ENCODE measurements at regions not wholly inside any gene's neighbourhood (a gene's known extent, or its start where the extent isn't known, plus 50 kb on each side); places are given as distances from the start of the nearest gene placed in this dataset.

DNA sequence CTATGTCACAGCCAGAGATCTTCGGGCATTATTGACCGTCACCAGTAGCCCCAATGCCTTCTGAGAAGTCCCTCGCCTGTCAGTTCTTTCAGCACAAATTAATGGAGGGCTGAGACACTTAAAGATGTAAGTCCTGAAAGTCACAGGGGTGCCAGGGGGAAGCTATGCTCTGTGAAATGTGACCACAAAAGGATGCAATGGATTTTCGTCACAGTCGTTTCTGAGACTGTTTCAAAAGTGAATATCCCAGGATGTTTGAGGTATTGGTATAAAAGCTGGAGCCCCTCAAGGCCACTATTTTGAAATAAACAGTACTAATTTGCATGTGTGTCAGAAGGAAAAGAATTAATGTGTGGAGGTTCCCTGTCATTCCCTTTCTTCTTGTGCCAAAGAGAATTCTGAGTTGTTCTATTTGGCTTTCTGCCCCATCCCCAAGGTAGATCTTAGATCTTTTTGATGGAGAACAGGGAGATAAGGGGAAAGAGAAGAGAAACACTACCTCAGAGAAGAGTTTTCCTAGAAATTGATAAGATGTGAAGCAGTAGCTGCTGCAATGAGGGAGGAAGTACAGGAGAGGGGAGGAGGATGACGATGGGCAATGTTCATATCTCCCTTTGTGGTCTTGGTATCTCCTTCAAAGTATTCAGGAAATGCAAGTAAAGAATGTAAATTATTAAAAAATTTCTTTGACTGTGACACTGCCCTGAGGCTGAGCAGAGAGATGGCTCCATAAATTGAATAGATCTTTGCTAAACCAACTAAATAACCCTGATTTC lies 101.8 kb upstream of the NAP1L1 start:
- Histone ChIP-seq H3K27me3 (replicated peaks; ENCODE audit: control insufficient read depth, insufficient read depth, low read length) (no peaks in the 10 kb centered on the region), H3K36me3 (ENCODE audit: control insufficient read depth, insufficient read depth, low read length) (no peaks in the 10 kb centered on the region), H3K4me3 (replicated peaks; ENCODE audit: low read depth, low read length) (no peak overlapping the region)
- TF ChIP-seq, protein P1, sequence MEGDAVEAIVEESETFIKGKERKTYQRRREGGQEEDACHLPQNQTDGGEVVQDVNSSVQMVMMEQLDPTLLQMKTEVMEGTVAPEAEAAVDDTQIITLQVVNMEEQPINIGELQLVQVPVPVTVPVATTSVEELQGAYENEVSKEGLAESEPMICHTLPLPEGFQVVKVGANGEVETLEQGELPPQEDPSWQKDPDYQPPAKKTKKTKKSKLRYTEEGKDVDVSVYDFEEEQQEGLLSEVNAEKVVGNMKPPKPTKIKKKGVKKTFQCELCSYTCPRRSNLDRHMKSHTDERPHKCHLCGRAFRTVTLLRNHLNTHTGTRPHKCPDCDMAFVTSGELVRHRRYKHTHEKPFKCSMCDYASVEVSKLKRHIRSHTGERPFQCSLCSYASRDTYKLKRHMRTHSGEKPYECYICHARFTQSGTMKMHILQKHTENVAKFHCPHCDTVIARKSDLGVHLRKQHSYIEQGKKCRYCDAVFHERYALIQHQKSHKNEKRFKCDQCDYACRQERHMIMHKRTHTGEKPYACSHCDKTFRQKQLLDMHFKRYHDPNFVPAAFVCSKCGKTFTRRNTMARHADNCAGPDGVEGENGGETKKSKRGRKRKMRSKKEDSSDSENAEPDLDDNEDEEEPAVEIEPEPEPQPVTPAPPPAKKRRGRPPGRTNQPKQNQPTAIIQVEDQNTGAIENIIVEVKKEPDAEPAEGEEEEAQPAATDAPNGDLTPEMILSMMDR (IDR thresholded peaks at IDR 0.05; ENCODE audit: insufficient read depth, low read length, poor library complexity, severe bottlenecking), result no peak
- DNase-seq (ENCODE audit: extremely low read depth, insufficient read length), result no peak

GRCh38 chr12:76183459-76184186 lies 99.1 kb upstream of the NAP1L1 start:
- H3K36me3 ChIP-seq (ENCODE audit: control insufficient read depth, insufficient read depth, low read length), result no peaks in the 10 kb centered on the region
- peak; percentile 60 for DNase-seq (ENCODE audit: extremely low read depth, insufficient read length)
- TF ChIP-seq, protein P1 (IDR thresholded peaks at IDR 0.05; ENCODE audit: insufficient read depth, low read length, poor library complexity, severe bottlenecking), result no peak
- H3K27me3 ChIP-seq (replicated peaks; ENCODE audit: control insufficient read depth, insufficient read depth, low read length), result no peaks in the 10 kb centered on the region
- no peak overlapping the region for H3K4me3 ChIP-seq (replicated peaks; ENCODE audit: low read depth, low read length)

- no peaks in the 10 kb centered on the region for H3K36me3 ChIP-seq (ENCODE audit: control insufficient read depth, insufficient read depth, low read length)
- DNase-seq (ENCODE audit: extremely low read depth, insufficient read length), result no peak
- H3K4me3 ChIP-seq (replicated peaks; ENCODE audit: low read depth, low read length), result no peak overlapping the region
- H3K27me3 ChIP-seq (replicated peaks; ENCODE audit: control insufficient read depth, insufficient read depth, low read length), result no peaks in the 10 kb centered on the region
- TF ChIP-seq, protein P1 (IDR thresholded peaks at IDR 0.05; ENCODE audit: insufficient read depth, low read length, poor library complexity, severe bottlenecking), result peak; percentile 16
Measured at GRCh38 chr12:76180401-76181277, 96.2 kb upstream of the NAP1L1 start.

GRCh38 chr12:76178452-76178851 lies 94.0 kb upstream of the NAP1L1 start:
- TF ChIP-seq, protein P1 (IDR thresholded peaks at IDR 0.05; ENCODE audit: insufficient read depth, low read length, poor library complexity, severe bottlenecking), result no peak
- H3K27me3 ChIP-seq (replicated peaks; ENCODE audit: control insufficient read depth, insufficient read depth, low read length), result no peaks in the 10 kb centered on the region
- no peaks in the 10 kb centered on the region for H3K36me3 ChIP-seq (ENCODE audit: control insufficient read depth, insufficient read depth, low read length)
- H3K4me3 ChIP-seq (replicated peaks; ENCODE audit: low read depth, low read length), result no peak overlapping the region
- DNase-seq (ENCODE audit: extremely low read depth, insufficient read length), result no peak

GRCh38 chr12:76177821-76178220 lies 93.3 kb upstream of the NAP1L1 start:
- H3K27me3 ChIP-seq (replicated peaks; ENCODE audit: control insufficient read depth, insufficient read depth, low read length), result no peaks in the 10 kb centered on the region
- no peak overlapping the region for H3K4me3 ChIP-seq (replicated peaks; ENCODE audit: low read depth, low read length)
- DNase-seq (ENCODE audit: extremely low read depth, insufficient read length), result no peak
- no peaks in the 10 kb centered on the region for H3K36me3 ChIP-seq (ENCODE audit: control insufficient read depth, insufficient read depth, low read length)
- TF ChIP-seq, protein P1 (IDR thresholded peaks at IDR 0.05; ENCODE audit: insufficient read depth, low read length, poor library complexity, severe bottlenecking), result no peak

Measured in GM06990 (cell line).